DMS153 (cell line): ENCODE measurements at regions not wholly inside any gene's neighbourhood (a gene's known extent, or its start where the extent isn't known, plus 50 kb on each side); places are given as distances from the start of the nearest gene placed in this dataset.
"Not testable (repeated sequence)": the region's sequence is repeated elsewhere in the genome, so short reads cannot be mapped to it uniquely, and the experiment has no call there.

ENCODE experiments used
- DNase-seq: peaks from one replicate; lab custom pipeline; 2025; lab: John Stamatoyannopoulos, UW

DNA sequence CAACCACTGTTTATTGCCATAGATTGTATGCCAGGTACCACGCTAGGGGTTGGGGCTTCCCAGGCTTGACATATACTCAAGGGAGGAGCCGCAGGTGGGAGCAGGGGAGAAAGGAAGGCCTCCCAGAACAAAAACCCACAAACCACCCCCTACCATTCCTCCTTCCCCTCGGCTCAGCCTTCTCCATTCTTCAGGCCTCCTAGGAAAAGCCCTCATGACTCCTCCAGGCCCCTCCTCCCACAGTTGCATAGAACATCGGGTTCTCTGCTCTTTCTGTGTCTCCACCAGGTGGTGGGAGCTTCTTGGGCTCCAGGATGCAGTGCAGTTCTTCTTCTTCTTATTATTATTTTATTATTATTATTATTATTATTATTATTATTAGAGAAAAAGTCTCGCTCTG lies 80.3 kb downstream of the ZFP36L2 start:
- DNase-seq = no peak

DNA sequence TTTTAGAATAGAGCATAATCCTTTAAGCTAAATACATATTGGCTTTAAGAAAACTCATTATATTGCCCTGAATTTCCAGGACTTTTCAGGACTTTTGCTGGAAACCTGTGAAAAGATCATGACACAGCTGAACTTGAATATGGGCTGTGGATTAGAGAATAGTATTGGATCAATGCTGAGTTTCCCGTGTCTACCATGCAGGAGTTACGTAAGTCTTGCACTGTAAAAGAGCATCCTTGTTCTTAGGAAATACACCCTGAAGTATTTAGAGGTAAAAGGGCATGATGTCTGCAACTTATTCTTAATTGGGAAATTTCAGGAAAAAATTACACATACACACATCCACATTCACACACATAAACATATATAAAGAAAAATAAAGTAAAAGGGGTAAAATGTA lies 82.1 kb downstream of the ZFP36L2 start:
- DNase-seq = no peak

DNA sequence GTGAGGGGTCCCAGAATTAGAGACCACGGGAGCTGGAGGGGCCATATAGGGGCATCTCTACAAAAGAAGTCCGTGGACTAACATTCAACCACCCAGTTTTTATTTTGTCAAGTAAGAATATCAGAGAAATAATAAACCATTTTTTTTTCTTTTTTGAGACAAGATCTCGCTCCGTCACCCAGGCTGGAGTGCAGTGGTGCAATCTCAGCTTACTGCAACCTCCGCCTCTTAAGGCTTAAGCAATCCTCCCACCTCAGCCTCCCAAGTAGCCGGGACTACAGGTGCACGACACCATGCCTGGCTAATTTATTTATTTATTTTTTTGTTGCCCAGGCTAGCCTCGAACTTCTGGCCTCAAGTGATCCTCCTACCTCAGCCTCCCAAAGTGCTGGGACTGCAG lies 82.7 kb downstream of the ZFP36L2 start:
- no peak for DNase-seq

DNA sequence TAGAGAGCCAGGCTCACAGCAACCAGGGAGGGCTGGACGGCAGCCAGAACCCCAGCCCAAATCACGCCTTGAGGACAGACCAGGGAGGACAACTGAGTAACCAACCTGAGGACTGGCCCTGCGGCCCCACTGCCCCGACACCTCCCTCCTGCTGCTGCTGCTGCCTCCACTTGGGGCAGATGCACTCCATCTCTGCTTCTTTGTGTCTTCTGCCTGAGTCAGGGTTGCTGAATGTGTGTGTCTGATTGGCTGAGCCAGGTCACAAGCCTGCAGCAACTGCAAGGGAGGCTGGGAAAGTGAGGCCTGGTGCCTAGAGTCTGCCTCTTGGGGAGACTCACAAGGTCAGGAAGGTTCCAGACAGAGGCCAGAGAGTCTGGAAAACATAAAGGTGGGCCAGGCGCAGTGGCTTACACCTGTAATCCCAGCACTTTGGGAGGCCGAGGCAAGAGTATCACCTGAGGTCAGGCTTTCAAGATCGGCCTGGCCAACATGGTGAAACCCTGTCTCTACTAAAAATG lies 83.4 kb downstream of the ZFP36L2 start:
- DNase-seq = no peak

DNA sequence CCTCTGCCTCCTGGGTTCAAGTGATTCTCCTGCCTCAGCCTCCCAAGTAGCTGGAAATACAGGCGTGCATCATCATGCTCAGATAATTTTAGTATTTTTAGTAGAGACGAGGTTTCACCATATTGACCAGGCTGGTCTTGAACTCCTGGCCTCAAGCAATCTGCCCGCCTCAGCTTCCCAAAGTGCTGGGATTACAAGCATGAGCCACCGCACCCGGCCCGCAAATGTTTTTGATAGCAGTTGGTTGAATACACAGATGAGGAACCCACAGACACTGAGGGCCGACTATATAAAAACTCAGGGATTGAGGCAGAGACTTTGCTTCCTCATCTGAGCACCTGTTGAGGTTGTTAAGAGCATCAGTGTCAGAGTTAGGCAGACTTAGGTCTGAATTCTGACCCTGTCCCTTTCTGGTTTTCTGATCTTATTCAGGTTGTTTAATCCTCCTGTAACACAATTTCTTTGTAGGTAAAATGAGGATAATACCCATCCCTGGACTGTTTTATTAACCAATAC lies 84.7 kb downstream of the ZFP36L2 start:
- not testable (repeated sequence) for DNase-seq

DNA sequence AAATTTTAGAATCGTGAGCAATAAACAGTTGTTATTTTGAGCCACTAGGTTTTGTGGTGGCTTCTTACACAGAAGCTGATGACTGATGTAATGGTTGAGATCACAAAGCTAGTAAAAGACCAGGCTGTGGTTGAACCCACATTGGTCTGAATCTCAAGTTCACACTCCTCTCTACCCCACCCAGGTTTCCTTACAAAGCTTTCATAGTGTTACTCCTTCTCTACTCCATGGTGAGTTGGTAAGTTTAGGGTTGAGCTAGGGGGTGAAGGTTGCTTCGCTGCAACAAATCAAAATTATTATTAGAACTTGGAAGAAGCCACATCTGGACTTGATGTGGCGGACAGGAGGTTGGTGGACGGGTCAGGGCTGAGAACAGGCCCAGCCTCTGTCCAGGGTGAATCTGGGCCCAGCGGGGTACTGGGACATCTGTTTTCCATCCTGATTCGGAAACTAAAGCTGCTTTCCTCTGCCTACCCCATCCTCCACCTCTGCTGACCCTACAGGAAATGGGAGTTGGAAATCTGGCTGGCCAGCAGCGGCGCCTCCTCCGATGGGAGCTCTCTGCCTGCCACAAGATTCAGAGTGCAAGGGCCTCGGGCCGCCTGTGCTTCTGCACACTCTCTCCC lies 86.3 kb downstream of the ZFP36L2 start:
- DNase-seq = no peak

DNA sequence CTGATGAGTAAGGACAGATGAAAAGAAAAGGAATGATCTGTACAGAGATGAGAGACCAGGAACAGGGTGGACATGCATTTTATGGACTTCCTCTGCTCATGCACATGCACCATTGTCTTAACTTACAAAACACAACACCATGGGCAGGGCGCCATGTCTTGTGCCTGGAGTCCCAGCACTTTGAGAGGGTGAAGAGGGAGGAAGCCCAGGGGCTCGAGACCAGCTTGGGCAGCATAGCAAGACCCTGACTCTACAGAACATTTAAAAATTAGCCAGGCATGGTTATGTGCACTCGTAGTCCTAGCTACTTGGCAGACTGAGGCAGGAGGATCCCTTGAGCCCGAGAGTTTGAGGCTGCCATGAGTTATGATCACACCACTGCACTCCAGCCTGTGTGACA lies 86.9 kb downstream of the ZFP36L2 start:
- no peak for DNase-seq

DNA sequence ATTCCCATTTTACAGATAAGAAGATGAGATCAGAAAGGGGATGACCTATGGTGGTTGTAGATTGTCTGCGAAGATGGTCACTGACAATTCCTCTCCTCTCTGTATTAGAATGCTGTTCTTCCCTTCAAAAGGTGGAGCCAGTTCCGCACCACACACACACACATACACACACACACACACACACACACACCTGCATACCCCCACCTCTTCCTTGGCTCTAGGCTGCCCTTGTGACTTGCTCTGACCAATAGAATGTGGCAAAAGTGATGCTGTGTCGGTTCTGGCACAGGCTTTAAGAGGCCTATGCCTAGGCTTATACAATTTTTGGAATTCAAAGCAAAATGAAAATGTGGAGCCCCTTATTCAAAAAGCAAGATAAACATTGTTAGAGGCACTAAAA lies 88.0 kb downstream of the ZFP36L2 start:
- DNase-seq = no peak

DNA sequence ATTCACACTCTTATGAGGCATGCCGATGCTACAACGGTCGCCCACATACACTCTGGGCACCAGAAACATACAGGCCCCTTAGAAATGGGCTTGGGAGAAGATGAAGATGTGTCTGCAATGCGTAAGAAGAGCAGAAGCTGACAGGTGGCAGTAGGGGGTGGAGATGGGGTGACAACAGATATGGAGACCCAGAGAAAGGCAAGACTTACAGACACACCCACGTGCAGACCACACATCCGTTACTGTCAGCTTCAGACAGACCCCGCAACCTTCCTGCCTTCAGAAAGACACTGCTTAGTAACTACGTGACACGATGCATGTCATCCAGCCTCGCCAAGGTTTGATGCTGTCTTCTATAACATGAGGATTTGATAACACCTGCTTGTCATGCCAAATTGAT lies 89.5 kb downstream of the ZFP36L2 start:
- DNase-seq = no peak

DNA sequence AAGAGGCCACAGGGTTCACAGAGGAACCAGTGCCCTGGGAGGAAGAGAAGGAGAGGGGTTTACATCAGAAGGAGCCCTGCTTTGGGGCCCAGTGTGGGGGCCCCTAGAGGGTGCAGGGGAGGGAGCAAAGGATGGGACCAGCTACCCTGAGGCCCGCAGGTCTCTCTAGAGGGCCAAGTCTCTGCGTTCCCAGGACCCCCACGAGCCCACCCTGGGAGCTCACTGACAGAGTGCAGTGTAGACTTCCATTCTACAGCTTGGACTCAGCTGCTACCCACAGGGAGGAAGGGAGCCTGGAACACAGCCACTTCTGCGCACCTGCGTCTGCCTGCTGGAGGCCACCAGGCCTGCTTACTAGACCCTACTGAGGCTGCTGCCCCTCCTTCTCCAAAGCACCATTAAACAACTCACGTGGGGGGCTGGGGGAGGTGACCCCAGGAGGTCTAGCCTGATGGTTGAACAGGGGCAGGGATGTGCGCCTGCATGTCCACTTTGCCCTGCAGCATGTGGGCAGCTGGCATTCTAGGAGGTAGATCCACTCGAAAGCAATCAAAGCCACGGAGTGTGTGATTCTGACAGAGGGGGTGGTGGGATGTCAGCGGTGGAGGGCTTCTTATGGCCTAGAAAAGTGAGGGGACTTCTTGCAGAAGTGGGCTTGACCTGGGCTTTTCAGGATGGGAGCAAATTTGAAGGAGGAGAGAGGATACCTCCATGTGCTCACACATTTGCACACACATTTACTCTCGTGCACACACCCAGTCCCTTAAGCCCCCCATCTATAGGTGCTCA lies 90.2 kb downstream of the ZFP36L2 start:
- DNase-seq = no peak

DNA sequence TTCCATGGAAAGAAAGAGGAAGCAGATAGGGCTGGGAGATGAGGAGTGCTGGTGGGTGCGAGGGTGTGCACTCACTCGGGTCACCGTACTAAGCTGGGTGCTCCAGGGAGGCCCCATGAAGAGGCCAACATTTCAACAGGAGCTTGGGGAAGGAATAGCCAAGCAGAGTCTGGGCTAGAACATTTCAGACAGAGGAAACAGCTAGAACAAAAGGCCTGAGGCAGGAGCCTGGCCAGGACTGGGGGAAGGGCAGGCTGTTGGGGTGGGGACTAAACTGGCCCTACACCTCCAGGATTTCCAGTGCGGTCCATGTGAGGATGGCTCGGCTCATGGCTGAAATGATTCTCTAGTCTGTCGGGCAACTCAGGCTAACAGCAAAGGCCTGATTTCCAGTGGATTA lies 90.8 kb downstream of the ZFP36L2 start:
- DNase-seq = no peak

DNA sequence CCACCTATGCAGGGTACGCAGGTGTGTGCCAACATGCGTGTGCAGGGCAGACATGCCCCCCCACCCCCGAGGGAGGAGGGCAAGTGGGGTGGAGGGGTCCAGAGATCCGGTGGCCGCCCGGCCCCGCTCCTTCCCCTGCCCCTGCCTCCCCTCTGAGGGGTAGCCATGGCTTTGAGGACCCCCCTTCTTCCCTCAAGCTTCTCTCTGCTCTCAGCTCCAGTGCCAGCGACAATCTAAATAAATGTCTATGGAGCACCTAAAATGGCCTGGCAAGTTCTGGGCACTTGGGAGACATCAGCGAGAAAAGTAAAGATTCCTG lies 91.9 kb downstream of the ZFP36L2 start:
- no peak for DNase-seq

DNA sequence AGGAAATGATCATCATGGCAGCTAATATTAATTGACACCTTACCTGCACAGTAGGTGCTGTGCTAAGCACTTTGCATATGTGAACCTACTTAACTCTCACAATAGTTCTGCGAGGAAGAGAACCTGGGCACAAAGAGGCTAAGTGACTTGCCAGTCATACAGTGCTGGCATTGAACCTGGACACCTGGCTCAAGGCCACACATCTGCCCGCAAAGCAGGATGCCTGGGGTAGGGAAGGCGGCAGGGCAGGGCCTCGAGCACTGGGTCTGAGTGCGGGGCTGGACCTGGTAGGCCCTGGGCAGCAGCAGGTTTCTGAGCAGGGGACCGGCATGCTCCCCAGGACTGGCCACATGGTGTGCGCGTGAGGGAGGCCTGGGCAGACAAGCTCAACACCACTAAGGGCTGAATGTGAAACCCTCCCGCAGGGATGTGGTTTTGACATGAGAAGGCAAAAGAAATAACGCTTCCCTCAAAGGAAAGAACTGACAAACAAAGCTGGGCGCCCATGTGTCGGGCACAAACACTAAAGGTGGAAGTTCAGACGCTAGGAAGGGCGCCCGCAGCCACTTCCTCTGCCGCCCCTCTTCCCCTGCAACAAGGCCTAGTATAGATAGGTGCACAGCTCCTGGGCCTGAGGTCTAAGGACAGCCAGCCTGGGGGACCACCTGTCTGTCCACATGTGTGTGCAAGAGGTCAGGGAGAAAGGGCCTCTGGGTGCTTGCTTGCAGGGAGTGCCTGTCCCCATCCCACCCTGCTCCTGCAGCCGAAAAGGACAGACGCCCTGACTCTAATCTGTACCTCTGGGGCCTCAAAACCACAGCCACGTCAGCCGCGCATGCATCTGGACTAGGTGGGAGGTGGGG lies 92.5 kb downstream of the ZFP36L2 start:
- DNase-seq = no peak

DNA sequence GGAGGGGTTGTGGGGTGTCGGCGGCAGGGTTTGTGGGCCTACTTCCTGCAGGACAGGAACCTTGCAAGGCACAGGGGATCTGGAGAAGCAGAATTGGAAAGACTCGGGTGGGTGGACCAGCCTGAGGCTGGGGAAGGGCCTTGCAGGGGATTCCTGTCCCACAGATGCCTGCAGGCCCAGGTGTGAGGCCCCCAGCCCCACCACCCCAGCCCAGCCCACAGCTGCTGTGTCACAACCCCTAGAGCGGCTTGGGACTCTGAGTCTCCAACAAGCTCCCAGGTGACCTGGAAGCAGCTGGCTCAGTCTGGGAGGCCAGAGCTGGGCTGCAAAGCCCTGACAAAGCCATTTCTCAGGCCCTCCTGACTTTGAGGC lies 93.1 kb downstream of the ZFP36L2 start:
- DNase-seq = no peak

DNA sequence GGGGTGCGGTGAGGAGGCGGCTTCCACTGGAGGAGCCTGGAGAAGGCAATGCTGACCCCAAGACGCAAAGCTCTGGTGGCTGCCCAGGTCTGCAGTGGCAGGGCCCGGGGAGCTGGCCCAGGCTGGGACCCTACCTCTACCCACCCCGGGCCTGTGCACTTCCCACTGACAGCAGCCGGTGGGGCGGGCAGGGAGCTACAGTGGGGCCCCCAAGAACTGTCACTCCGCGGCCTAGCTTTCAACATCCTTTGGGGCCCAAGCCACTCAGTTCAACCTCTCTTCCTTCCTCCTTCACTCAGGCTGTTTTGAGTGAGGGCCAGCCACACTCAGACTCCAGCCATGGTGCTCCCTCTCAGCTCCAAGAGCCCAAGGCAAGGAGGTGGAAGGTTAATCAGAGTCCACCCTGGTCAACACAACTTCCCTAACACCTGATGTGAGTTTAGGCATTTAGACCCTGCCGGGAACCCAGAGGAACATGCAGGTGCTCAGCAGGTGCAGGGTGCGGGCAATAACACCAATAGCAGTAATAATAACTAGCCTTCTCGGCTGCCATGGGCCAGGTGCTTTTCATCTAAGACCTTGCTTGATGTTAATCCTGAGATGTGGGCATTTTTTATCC lies 93.6 kb downstream of the ZFP36L2 start:
- no peak for DNase-seq

DNA sequence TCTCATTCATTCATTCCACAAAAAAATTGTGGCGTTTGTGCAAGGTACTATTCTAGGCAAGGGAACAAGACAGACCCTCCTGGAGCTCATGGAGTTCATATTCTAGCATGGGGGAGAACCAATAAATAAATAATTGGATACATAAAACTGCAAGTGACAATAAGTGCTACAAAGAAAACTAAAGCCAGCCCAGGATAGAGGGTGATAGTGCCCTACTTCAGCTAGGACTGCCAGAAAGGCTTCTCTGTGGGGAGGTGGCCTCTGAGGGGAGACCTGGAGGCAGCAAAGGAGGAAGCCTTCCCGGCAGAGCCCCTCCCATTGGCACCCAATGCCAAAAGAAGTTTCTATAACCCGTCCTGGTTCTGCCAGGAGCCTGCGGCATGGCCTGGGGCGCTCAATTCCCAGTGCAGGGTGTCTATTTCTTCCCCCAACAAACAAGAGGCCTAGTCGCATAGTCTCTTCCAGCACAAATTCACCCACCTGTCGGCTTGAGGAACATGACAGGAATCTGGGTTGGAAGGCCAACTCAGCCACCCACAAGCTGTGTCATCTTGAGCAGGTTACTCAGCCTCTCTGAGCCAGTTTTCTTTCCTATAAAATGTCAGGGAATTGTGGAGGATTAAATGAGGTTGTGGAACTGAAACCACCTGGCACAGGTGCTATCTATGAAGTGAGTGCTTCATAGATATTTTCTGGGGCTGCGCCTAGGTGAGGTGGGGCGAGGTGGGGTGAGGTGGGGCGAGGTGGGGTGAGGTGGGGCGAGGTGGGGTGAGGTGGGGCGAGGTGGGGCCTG lies 94.3 kb downstream of the ZFP36L2 start:
- DNase-seq = no peak

DNA sequence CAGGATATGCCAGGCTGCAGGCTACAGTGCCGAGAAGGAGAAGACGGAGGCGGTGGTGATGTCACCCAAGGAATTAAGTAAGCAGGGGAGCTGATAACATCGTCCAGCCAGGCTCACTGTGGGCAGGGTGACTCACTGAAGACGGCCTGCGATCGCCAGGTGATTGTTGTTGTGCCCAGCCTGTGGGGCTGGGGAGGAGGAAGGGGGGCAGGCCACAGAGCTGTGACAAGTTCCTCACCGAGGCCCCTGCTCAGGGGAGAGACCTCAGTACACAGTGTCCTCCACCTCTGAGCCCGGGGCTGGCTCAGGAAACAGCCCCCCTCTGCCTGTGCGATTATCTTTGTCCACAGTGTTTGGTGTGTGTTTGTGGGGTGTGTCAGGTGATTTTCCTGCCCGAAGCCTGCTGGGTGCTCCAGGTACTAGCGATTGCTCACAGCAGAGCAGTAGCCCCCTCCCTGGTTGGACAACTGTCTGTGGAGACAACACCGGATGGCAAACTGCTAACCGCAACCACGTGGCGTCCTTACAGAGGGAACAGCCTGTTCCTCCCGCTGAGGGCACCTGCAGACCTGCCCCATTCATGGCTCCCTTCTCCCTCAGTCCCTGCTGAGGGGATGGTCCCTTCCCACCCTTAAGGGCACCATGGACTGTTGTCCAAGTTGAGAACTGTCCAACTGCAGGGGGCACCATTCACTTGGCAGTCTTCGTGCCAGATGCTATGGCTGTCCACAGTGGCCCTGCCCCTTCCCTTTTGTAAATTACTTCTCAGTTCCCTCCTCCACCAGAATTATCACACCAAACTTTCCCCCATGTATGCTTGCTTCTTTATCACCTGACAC lies 95.1 kb downstream of the ZFP36L2 start:
- no peak for DNase-seq

DNA sequence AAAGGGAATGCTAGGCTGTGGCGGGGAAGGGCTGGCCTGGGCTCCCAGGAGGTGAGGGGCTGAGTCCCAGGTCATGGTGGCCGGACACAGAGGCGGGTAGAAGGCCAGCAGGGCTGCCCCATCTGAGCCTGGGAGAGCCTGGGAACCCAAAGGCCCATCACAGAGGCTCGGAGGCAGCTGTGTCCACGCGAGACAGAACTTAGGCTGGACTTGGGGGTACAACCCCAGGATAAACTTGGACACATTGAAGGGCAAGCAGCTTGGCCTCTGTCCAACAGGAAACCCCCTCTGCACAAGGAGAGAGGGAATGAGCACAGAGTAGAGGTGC lies 95.9 kb downstream of the ZFP36L2 start:
- DNase-seq = no peak

DNA sequence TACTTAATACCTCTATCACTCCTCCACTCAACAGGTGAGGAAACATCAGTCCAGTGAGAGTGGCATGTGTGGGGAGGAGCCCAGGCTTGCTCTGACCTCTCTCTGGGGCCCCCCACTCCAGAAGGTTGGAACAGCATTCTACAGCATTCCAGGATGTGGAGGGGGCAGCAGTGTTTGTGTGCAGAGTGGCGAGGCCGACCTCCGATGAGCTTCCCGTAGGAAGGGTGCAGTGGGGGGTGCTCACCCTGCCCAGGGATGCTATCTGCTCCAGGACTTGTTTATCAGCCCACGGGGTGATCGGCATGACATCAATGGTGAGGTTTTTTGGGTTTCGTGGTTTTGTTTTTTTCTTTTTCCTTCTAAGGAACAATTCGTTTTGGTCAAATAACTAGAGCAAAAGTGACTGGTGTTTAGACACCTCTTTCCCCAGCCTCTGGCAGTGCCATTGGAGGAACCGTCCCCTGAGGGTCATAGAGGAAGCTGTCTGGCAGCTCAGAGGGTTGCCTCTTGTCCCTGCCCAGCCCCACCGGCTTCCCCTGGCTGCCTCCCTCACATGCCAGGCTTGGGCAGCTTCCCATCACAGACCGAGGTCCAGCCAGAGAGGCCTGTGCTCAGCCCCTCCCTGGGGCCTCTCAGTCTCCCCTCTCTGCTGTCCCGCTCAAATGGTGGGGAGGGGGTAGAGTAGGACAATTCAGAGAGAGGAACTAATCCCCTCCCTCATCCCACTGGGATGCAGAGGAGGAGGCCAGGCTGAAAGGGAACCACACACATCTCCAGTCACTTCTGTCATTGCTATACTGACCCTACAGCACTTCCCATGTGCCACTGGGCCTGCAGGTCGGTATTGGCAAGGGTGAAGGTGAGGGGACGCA lies 96.5 kb downstream of the ZFP36L2 start:
- DNase-seq = no peak

DNA sequence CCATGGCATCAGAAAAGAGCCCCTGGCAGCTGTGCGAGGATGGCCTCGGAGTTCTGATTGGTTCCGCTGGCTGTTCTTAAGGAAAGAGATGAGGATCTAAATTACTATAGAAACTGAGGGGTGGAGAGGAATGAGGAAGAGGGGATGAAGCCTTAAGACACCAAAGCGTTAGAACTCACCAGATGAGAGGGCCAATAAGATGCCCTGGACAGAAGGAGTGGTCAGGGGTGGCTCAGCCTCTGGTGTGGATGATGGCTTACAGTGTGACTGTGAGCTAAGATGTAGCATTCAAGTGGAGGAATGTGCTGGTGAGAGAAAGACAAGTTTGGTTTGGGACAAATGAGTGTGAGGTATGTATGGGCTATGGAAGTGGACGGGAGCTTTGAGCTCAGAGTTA lies 97.8 kb downstream of the ZFP36L2 start:
- DNase-seq = no peak
